K562 (cell line): ENCODE measurements at regions not wholly inside any gene's neighbourhood (a gene's known extent, or its start where the extent isn't known, plus 50 kb on each side); places are given as distances from the start of the nearest gene placed in this dataset.

Experiments
- ATAC-seq: fragments of 200-7000 bp; cut with Tn5 transposase; 3 replicates; pipeline ENCODE4 v1.9.1; 2020; ENCODE audit warnings: moderate library complexity
- BruUV-seq: library from RNA; stranded (reverse); fragments of 400-500 nt; replicated peaks from 2 replicates; lab custom pipeline; 2021; lab: Mats Ljungman, UMichigan
- CTCF ChIA-PET: fragments of 300-600 bp; formaldehyde crosslinking; extraction: SDS; loops from one replicate; lab custom pipeline; 2021; ENCODE audit warnings: low intra/inter-chr PET ratio; lab: Yijun Ruan, JAX
- POLR2A ChIA-PET: fragments of 300-600, 350-650 bp; sonication (Branson Sonifier 250); formaldehyde crosslinking; extraction: SDS; loops from one replicate; lab custom pipeline; 2021; ENCODE audit warnings: antibody characterized with exemption, inconsistent platforms; lab: Yijun Ruan, JAX
- DNase-seq, 4 experiments: peaks; one replicate each; pipeline versions ENCODE4 v3.0.0 to v3.0.0-alpha.2; 2011 to 2018; ENCODE audit warnings: low spot score in 3 of 4, mixed read lengths in 3 of 4; ENCODE audit errors: extremely low read depth in 1 of 4
- FAIRE-seq: peaks from 2 replicates; lab custom pipeline; 2011; peaks lifted over from hg19 to GRCh38; lab: Jason Lieb, UNC
- H2AFZ ChIP-seq: 2 replicates; pipeline ENCODE4 v1.6.0; 2011; ENCODE audit warnings: low read depth, low read length, control low read depth, inconsistent platforms
- H3K27ac ChIP-seq: fragments of 200-600 bp; 3 replicates; pipeline ENCODE4 v1.8.0; 2011; ENCODE audit warnings: low read depth, mild to moderate bottlenecking, control low read depth, inconsistent platforms, low read length, moderate library complexity, mixed read lengths; ENCODE audit errors: extremely low read depth
- H3K27me3 ChIP-seq, 2 experiments: fragments of 300-600 bp in 1 of 2; 2 replicates in 1 of 2; 3 replicates in 1 of 2; pipeline versions ENCODE4 v1.6.0 to v1.8.0; 2011; ENCODE audit warnings: inconsistent platforms in 2 of 2, low read length in 2 of 2, mild to moderate bottlenecking in 1 of 2, mixed read lengths in 1 of 2, moderate library complexity in 1 of 2; ENCODE audit not compliant: control insufficient read depth in 2 of 2, insufficient read depth in 2 of 2
- H3K36me3 ChIP-seq: fragments of 300-600 bp; 3 replicates; pipeline ENCODE4 v1.8.0; 2011; ENCODE audit warnings: mild to moderate bottlenecking, low read length, inconsistent platforms; ENCODE audit not compliant: control insufficient read depth, insufficient read depth
- H3K4me1 ChIP-seq, 2 experiments: fragments of 200-600 bp in 1 of 2; replicated peaks in 1 of 2; 2 replicates in 1 of 2; 3 replicates in 1 of 2; pipeline versions ENCODE4 v1.5.1 to v1.8.0; 2011; ENCODE audit warnings: inconsistent platforms in 2 of 2, low read length in 2 of 2, mild to moderate bottlenecking in 1 of 2, mixed read lengths in 1 of 2, moderate library complexity in 1 of 2; ENCODE audit not compliant: control insufficient read depth in 2 of 2, insufficient read depth in 2 of 2
- H3K4me2 ChIP-seq: 2 replicates; pipeline ENCODE4 v1.6.1; 2011; ENCODE audit warnings: low read length, control low read depth, inconsistent platforms, mixed read lengths; ENCODE audit not compliant: insufficient read depth
- H3K4me3 ChIP-seq: fragments of 200-600 bp; sonication (generic), shearing (Covaris generic); 2 replicates; pipeline ENCODE4 v1.5.1; 2016; ENCODE audit warnings: control low read depth, inconsistent platforms
- H3K79me2 ChIP-seq: fragments of 200-600 bp; 3 replicates; pipeline ENCODE4 v1.8.0; 2011; ENCODE audit warnings: low read length, inconsistent platforms; ENCODE audit not compliant: control insufficient read depth, insufficient read depth
- H3K9ac ChIP-seq, 2 experiments: 2 replicates each; pipeline versions ENCODE4 v1.6.0 to v1.6.1; 2011; ENCODE audit warnings: low read depth in 2 of 2, low read length in 2 of 2, control low read depth in 1 of 2, inconsistent platforms in 1 of 2, mild to moderate bottlenecking in 1 of 2, mixed read lengths in 1 of 2; ENCODE audit not compliant: insufficient read depth in 1 of 2
- H3K9me1 ChIP-seq: one replicate; pipeline ENCODE4 v1.6.0; 2011; ENCODE audit warnings: inconsistent platforms, mild to moderate bottlenecking, low read length, moderate library complexity; ENCODE audit not compliant: control insufficient read depth, insufficient read depth
- H3K9me3 ChIP-seq: replicated peaks from 2 replicates; pipeline ENCODE4 v1.5.1; 2011; ENCODE audit warnings: low read depth, low read length, inconsistent platforms; ENCODE audit not compliant: control insufficient read depth, insufficient read depth
- H4K20me1 ChIP-seq: replicated peaks from 2 replicates; pipeline ENCODE4 v1.6.1; 2011; ENCODE audit warnings: low read length, inconsistent platforms, mixed read lengths; ENCODE audit not compliant: control insufficient read depth, insufficient read depth
- ATF7 ChIP-seq: fragments of 450-650 bp; IDR thresholded peaks from 2 replicates; pipeline ENCODE4 v1.7.1; 2014; ENCODE audit warnings: mild to moderate bottlenecking, moderate library complexity
- BDP1 ChIP-seq: IDR thresholded peaks from 3 replicates; pipeline ENCODE4 v1.6.1; 2011; ENCODE audit not compliant: insufficient read length, insufficient read depth
- E2F3 ChIP-seq: fragments of 250-450 bp; sonication (Bioruptor Pico); IDR thresholded peaks from 2 replicates; pipeline ENCODE4 v1.4.0; 2020; ENCODE audit warnings: mild to moderate bottlenecking
- KDM5B ChIP-seq: fragments of 200-600 bp; sonication (generic); IDR thresholded peaks from 2 replicates; pipeline ENCODE4 v1.6.1; 2012; ENCODE audit warnings: low read depth, mild to moderate bottlenecking, moderate library complexity, low read length, control low read depth, inconsistent platforms; ENCODE audit not compliant: insufficient replicate concordance
- NR1H2 ChIP-seq: sonication (generic); formaldehyde crosslinking; IDR thresholded peaks from 2 replicates; pipeline ENCODE4 v1.4.0; 2020; ENCODE audit warnings: mild to moderate bottlenecking, missing genetic modification reagents
- NR4A1 ChIP-seq, 2 experiments: fragments of 250-450 bp in 1 of 2; fragments of 450-650 bp in 1 of 2; sonication (Bioruptor Pico) in 1 of 2; IDR thresholded peaks; 2 replicates each; pipeline versions ENCODE4 v1.4.0 to v1.6.1; 2016 to 2020; ENCODE audit warnings: mild to moderate bottlenecking in 2 of 2, missing compliant biosample characterization in 1 of 2, missing genetic modification characterization in 1 of 2, moderate library complexity in 1 of 2
- RBBP5 ChIP-seq: fragments of 200-600 bp; sonication (generic); IDR thresholded peaks from 2 replicates; pipeline ENCODE4 v1.6.1; 2012; ENCODE audit warnings: borderline replicate concordance, mild to moderate bottlenecking, low read length, control low read depth, inconsistent platforms; ENCODE audit not compliant: insufficient read depth, poor library complexity, severe bottlenecking
- RCOR1 ChIP-seq, 2 experiments: IDR thresholded peaks; 2 replicates each; pipeline ENCODE4 v1.6.1; 2012; ENCODE audit warnings: low read depth in 2 of 2, low read length in 2 of 2, borderline replicate concordance in 1 of 2, improper control_type of control experiment in 1 of 2
- SMARCB1 ChIP-seq: IDR thresholded peaks from 2 replicates; pipeline ENCODE4 v1.6.1; 2011; ENCODE audit warnings: improper control_type of control experiment, low read depth; ENCODE audit not compliant: insufficient read length
- TEAD1 ChIP-seq, 2 experiments: fragments of 450-650 bp in 1 of 2; sonication (generic) in 1 of 2; formaldehyde crosslinking; IDR thresholded peaks; 2 replicates each; pipeline versions ENCODE4 v1.4.0 to v1.8.0; 2020 to 2022; ENCODE audit warnings: mild to moderate bottlenecking in 2 of 2, missing genetic modification reagents in 1 of 2
- YY1 ChIP-seq, 3 experiments: IDR thresholded peaks; 2 replicates each; pipeline ENCODE4 v1.6.1; 2011; ENCODE audit warnings: low read length in 2 of 3, mild to moderate bottlenecking in 2 of 3, moderate library complexity in 2 of 3, borderline replicate concordance in 1 of 3, control low read depth in 1 of 3, low read depth in 1 of 3; ENCODE audit not compliant: insufficient read depth in 3 of 3, insufficient replicate concordance in 2 of 3, control insufficient read depth in 1 of 3, insufficient read length in 1 of 3; ENCODE audit errors: extremely low read depth in 1 of 3
- ZNF57 ChIP-seq: fragments of 450-650 bp; formaldehyde crosslinking; IDR thresholded peaks from 2 replicates; pipeline ENCODE4 v1.4.0; 2020; ENCODE audit warnings: mild to moderate bottlenecking, moderate library complexity
- in situ Hi-C: fragments of 300-500 bp; cut with MboI; formaldehyde crosslinking; loops from 4 replicates; pipeline ENCODE4 v1.15.0; 2018; ENCODE audit warnings: inconsistent platforms, mixed read lengths
- intact Hi-C: fragments of 100-400 bp; cut with micrococcal nuclease; formaldehyde crosslinking; loops from 2 replicates; pipeline ENCODE4 v1.14.2; 2022
- TF ChIP-seq, protein P1 (sequence below): IDR thresholded peaks from 2 replicates; pipeline ENCODE4 v1.6.1; 2014; ENCODE audit warnings: antibody characterized with exemption
- TF ChIP-seq, protein P2 (sequence below): fragments of 250-450 bp; sonication (Bioruptor Pico); IDR thresholded peaks from 2 replicates; pipeline ENCODE4 v1.5.0; 2022; ENCODE audit warnings: mild to moderate bottlenecking

DNA sequence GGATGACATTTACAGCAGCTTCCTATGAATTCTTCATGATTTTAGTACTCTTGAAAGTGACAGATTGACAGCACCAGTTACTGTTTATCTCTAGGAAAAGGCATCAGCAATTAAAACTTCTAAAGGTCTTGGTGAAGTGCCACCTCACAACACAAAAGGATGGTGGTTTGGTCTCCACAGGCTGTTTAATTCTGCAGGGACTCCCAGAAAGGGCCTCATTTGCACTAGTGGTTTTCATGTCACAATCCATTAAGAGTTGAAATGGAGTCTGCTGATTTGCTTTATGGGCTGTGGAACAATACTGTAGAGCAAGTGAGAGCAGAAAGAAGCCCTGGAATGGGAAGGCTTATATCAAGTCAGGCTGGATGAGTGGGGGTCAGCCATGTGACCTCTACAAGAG is 225.3 kb upstream of the KCNMB2 start:
- Histone ChIP-seq H3K4me1 (peaks cover 0 to 3% of the 10 kb centered on the region in 2 experiments; a peak in 1 of 5 replicates), H3K79me2 (no peaks in the 10 kb centered on the region), H2AFZ (no peak overlapping the region), H3K4me3 (no peak overlapping the region), H3K36me3 (no peaks in the 10 kb centered on the region), H3K4me2 (no peak overlapping the region), H3K27me3 (no peaks in the 10 kb centered on the region), H3K9ac (no peak overlapping the region), H3K9me3 (no peaks in the 10 kb centered on the region), H3K27ac (no peak overlapping the region), H4K20me1 (no peaks in the 10 kb centered on the region), H3K9me1 (no peaks in the 10 kb centered on the region)
- ChIA-PET POLR2A (interaction anchor here (1.1 kb wide), 1 partner anchor 17 kb away, joined by 3 read pairs; no protein-coding TSS in a partner anchor), CTCF (no interaction called here)
- intact Hi-C loops = no loop called here
- ATAC-seq (no peak), FAIRE-seq (no peak), DNase-seq (no peak)
- no peak for TF ChIP-seq RBBP5
- TF ChIP-seq SMARCB1 = no peak
- no peak for TF ChIP-seq ATF7
- no peak for TF ChIP-seq NR1H2
- TF ChIP-seq RCOR1 (IDR thresholded peaks at IDR 0.05; ENCODE audit: borderline replicate concordance in 1 of 2, low read depth in 2 of 2, low read length in 2 of 2) = no peak
- TF ChIP-seq, protein P1, sequence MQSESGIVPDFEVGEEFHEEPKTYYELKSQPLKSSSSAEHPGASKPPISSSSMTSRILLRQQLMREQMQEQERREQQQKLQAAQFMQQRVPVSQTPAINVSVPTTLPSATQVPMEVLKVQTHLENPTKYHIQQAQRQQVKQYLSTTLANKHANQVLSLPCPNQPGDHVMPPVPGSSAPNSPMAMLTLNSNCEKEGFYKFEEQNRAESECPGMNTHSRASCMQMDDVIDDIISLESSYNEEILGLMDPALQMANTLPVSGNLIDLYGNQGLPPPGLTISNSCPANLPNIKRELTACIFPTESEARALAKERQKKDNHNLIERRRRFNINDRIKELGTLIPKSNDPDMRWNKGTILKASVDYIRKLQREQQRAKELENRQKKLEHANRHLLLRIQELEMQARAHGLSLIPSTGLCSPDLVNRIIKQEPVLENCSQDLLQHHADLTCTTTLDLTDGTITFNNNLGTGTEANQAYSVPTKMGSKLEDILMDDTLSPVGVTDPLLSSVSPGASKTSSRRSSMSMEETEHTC = no peak
- TF ChIP-seq TEAD1 (CRISPR knock-in tag; IDR thresholded peaks at IDR 0.05) = no peak
- TF ChIP-seq YY1 (IDR thresholded peaks at IDR 0.05; ENCODE audit: borderline replicate concordance in 1 of 3, control insufficient read depth in 1 of 3, extremely low read depth in 1 of 3, insufficient read depth in 3 of 3, insufficient read length in 1 of 3, insufficient replicate concordance in 2 of 3, low read depth in 1 of 3, low read length in 2 of 3) = no peak
- TF ChIP-seq KDM5B = no peak
- TF ChIP-seq E2F3 (CRISPR knock-in tag) = no peak
- no peak for TF ChIP-seq ZNF57
- TF ChIP-seq, protein P2, sequence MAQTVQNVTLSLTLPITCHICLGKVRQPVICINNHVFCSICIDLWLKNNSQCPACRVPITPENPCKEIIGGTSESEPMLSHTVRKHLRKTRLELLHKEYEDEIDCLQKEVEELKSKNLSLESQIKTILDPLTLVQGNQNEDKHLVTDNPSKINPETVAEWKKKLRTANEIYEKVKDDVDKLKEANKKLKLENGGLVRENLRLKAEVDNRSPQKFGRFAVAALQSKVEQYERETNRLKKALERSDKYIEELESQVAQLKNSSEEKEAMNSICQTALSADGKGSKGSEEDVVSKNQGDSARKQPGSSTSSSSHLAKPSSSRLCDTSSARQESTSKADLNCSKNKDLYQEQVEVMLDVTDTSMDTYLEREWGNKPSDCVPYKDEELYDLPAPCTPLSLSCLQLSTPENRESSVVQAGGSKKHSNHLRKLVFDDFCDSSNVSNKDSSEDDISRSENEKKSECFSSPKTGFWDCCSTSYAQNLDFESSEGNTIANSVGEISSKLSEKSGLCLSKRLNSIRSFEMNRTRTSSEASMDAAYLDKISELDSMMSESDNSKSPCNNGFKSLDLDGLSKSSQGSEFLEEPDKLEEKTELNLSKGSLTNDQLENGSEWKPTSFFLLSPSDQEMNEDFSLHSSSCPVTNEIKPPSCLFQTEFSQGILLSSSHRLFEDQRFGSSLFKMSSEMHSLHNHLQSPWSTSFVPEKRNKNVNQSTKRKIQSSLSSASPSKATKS (CRISPR knock-in tag) = no peak
- TF ChIP-seq BDP1 = no peak
- no peak for TF ChIP-seq NR4A1 (CRISPR knock-in tag; IDR thresholded peaks at IDR 0.05)
- no peak for TF ChIP-seq NR4A1 (tag; IDR thresholded peaks at IDR 0.05)
- in situ Hi-C loops = no loop called here
- no TSS peak for BruUV-seq
